ENCODE measurements at regions not wholly inside any gene's neighbourhood (a gene's known extent, or its start where the extent isn't known, plus 50 kb on each side); places are given as distances from the start of the nearest gene placed in this dataset.

GRCh38 chr5:172577267-172577909, 63.7 kb upstream of the NEURL1B start:
- H3K36me3 ChIP-seq (ENCODE audit: insufficient read depth, low read length): no peaks in the 10 kb centered on the region
- H3K27me3 ChIP-seq (ENCODE audit: insufficient read depth, low read depth, low read length): no peaks in the 10 kb centered on the region
- no peaks in the 10 kb centered on the region for H3K9me2 ChIP-seq (ENCODE audit: insufficient read depth, low read length)
- no peak overlapping the region for H3K27ac ChIP-seq (ENCODE audit: low read length)
- no peak overlapping the region for H2AFZ ChIP-seq (ENCODE audit: low read depth, low read length)
- no peaks in the 10 kb centered on the region for H4K20me1 ChIP-seq (ENCODE audit: insufficient read depth)
- H3K79me2 ChIP-seq (replicated peaks; ENCODE audit: insufficient read depth, low read length): no peaks in the 10 kb centered on the region
- H3F3A ChIP-seq (ENCODE audit: insufficient read depth, low read length, poor library complexity, severe bottlenecking): no peaks in the 10 kb centered on the region
- H3K4me3 ChIP-seq (ENCODE audit: low read length): no peak overlapping the region
- TF ChIP-seq MXI1 (conservative IDR thresholded peaks at IDR 0.05; ENCODE audit: poor library complexity, severe bottlenecking) (no peak), EZH2 (IDR thresholded peaks at IDR 0.05; ENCODE audit: borderline replicate concordance, insufficient read depth, low read length, poor library complexity, severe bottlenecking) (no peak), TAF1 (IDR thresholded peaks at IDR 0.05; ENCODE audit: low read depth) (no peak), CTCF (IDR thresholded peaks at IDR 0.05; ENCODE audit: poor library complexity, severe bottlenecking) (no peak), SMC3 (conservative IDR thresholded peaks at IDR 0.05; ENCODE audit: poor library complexity) (no peak), POLR2AphosphoS5 (IDR thresholded peaks at IDR 0.05) (no peak), REST (IDR thresholded peaks at IDR 0.05; ENCODE audit: borderline replicate concordance) (no peak), RAD21 (conservative IDR thresholded peaks at IDR 0.05) (no peak), EP300 (conservative IDR thresholded peaks at IDR 0.05; ENCODE audit: poor library complexity, severe bottlenecking) (no peak)
- no peaks in the 10 kb centered on the region for H3K9me3 ChIP-seq (ENCODE audit: low read length)
- H3K4me2 ChIP-seq (ENCODE audit: low read length): no peak overlapping the region
- H3K9ac ChIP-seq (ENCODE audit: low read length): no peak overlapping the region

- Histone ChIP-seq H3K79me2 (replicated peaks; ENCODE audit: insufficient read depth, low read length) (no peaks in the 10 kb centered on the region), H3F3A (ENCODE audit: insufficient read depth, low read length, poor library complexity, severe bottlenecking) (no peaks in the 10 kb centered on the region), H3K4me3 (ENCODE audit: low read length) (no peak overlapping the region), H3K36me3 (ENCODE audit: insufficient read depth, low read length) (no peaks in the 10 kb centered on the region), H3K9ac (ENCODE audit: low read length) (peak overlapping the region; percentile 61), H3K27ac (ENCODE audit: low read length) (peak overlapping the region; percentile 88), H3K9me3 (ENCODE audit: low read length) (no peaks in the 10 kb centered on the region), H3K27me3 (ENCODE audit: insufficient read depth, low read depth, low read length) (no peaks in the 10 kb centered on the region), H3K4me2 (ENCODE audit: low read length) (no peak overlapping the region), H3K9me2 (ENCODE audit: insufficient read depth, low read length) (no peaks in the 10 kb centered on the region), H2AFZ (ENCODE audit: low read depth, low read length) (no peak overlapping the region), H4K20me1 (ENCODE audit: insufficient read depth) (no peaks in the 10 kb centered on the region)
- no peak for TF ChIP-seq EP300 (conservative IDR thresholded peaks at IDR 0.05; ENCODE audit: poor library complexity, severe bottlenecking)
- TF ChIP-seq SMC3 (conservative IDR thresholded peaks at IDR 0.05; ENCODE audit: poor library complexity): no peak
- no peak for TF ChIP-seq CTCF (IDR thresholded peaks at IDR 0.05; ENCODE audit: poor library complexity, severe bottlenecking)
- no peak for TF ChIP-seq RAD21 (conservative IDR thresholded peaks at IDR 0.05)
- no peak for TF ChIP-seq POLR2AphosphoS5 (IDR thresholded peaks at IDR 0.05)
- TF ChIP-seq EZH2 (IDR thresholded peaks at IDR 0.05; ENCODE audit: borderline replicate concordance, insufficient read depth, low read length, poor library complexity, severe bottlenecking): no peak
- no peak for TF ChIP-seq MXI1 (conservative IDR thresholded peaks at IDR 0.05; ENCODE audit: poor library complexity, severe bottlenecking)
- no peak for TF ChIP-seq TAF1 (IDR thresholded peaks at IDR 0.05; ENCODE audit: low read depth)
- TF ChIP-seq REST (IDR thresholded peaks at IDR 0.05; ENCODE audit: borderline replicate concordance): no peak
These were observed 65.1 kb upstream of the NEURL1B start for GRCh38 chr5:172575816-172576545.

Measured in neural cell (in vitro differentiated cells).